Hepatocyte (in vitro differentiated cells): ENCODE measurements at regions not wholly inside any gene's neighbourhood (a gene's known extent, or its start where the extent isn't known, plus 50 kb on each side); places are given as distances from the start of the nearest gene placed in this dataset.

Source experiments
- EZH2phosphoT487 ChIP-seq: fragments of 200-600 bp; sonication (generic); IDR thresholded peaks from one replicate; pipeline ENCODE4 v1.6.1; 2018; ENCODE audit warnings: antibody characterized with exemption, mild to moderate bottlenecking, low read depth, moderate library complexity; ENCODE audit not compliant: unreplicated experiment, severe bottlenecking
- TF ChIP-seq, protein P1 (sequence below): fragments of 200-600 bp; sonication (generic); IDR thresholded peaks from 2 replicates; pipeline ENCODE4 v1.5.1; 2016; ENCODE audit warnings: antibody characterized with exemption, mild to moderate bottlenecking; ENCODE audit not compliant: poor library complexity

DNA sequence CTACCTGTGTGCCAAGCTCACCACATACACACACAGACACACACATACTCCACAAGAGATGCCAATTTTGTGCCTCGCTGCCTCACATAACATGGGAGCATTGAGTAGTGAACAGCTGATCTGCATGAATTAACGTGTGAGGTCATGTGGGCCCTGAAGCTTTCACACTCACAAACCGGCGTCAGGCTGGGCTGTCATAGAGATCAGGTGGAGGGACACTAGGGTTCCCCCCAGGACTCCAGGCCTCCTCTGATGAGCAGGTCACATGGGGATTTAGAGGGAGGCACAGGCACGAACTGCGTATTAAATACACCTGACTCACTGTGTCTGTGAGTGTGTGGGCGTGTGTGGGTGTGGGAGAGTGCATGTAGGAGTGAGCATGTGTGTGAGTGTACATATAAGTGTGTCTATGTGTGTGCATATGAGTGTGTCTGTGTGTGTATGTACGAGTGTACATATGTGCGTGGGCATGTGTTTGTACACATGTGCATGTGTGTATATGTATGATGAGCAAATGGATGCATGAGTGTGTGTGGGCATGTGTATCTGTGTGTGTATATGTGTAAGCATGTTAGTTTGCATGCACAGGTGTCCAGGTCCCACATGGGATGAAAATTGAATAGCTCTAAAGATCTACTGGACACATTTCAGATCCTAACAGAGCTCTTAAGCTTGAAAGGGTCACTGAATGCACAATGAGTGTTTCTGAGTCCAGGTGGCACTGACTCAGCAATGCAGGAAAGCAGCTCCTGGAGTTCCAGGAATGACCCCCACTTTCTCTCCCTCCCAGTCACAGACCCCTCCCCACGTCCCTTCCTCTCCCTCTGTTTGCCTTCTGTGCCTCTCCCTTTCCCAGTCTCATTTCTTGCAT, 336.6 kb downstream of the PREX1 start:
- TF ChIP-seq, protein P1, sequence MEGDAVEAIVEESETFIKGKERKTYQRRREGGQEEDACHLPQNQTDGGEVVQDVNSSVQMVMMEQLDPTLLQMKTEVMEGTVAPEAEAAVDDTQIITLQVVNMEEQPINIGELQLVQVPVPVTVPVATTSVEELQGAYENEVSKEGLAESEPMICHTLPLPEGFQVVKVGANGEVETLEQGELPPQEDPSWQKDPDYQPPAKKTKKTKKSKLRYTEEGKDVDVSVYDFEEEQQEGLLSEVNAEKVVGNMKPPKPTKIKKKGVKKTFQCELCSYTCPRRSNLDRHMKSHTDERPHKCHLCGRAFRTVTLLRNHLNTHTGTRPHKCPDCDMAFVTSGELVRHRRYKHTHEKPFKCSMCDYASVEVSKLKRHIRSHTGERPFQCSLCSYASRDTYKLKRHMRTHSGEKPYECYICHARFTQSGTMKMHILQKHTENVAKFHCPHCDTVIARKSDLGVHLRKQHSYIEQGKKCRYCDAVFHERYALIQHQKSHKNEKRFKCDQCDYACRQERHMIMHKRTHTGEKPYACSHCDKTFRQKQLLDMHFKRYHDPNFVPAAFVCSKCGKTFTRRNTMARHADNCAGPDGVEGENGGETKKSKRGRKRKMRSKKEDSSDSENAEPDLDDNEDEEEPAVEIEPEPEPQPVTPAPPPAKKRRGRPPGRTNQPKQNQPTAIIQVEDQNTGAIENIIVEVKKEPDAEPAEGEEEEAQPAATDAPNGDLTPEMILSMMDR, result no peak
- TF ChIP-seq EZH2phosphoT487, result no peak
